GM18519 (cell line): ENCODE measurements at regions not wholly inside any gene's neighbourhood (a gene's known extent, or its start where the extent isn't known, plus 50 kb on each side); places are given as distances from the start of the nearest gene placed in this dataset.
"Not testable (repeated sequence)": the region's sequence is repeated elsewhere in the genome, so short reads cannot be mapped to it uniquely, and the experiment has no call there.

ENCODE experiments used
- ATAC-seq: cut with Tn5 transposase; IDR thresholded peaks from one replicate; pipeline ENCODE4 v1.9.1; 2021; ENCODE audit warnings: mild to moderate bottlenecking, moderate library complexity; ENCODE audit not compliant: unreplicated experiment, low FRiP score

- no peak for ATAC-seq
Measured at GRCh38 chr2:104975851-104976250, 62.0 kb upstream of the MRPS9 start.

- ATAC-seq: peak; percentile 91
Measured at GRCh38 chr2:104976603-104977120, 61.2 kb upstream of the MRPS9 start.

GRCh38 chr2:104977958-104978357 lies 59.9 kb upstream of the MRPS9 start:
- no peak for ATAC-seq

GRCh38 chr2:104979786-104980185 lies 58.1 kb upstream of the MRPS9 start:
- ATAC-seq: not testable (repeated sequence)

GRCh38 chr2:104982111-104982510 lies 55.8 kb upstream of the MRPS9 start:
- ATAC-seq: no peak
